Cardiac fibroblast (primary cell): ENCODE measurements at regions not wholly inside any gene's neighbourhood (a gene's known extent, or its start where the extent isn't known, plus 50 kb on each side); places are given as distances from the start of the nearest gene placed in this dataset.

Experiments
- DNase-seq, 2 donors: peaks; one replicate each; pipeline versions ENCODE4 v3.0.0 to v3.0.0-alpha.2; 2010; ENCODE audit warnings: low read depth in 2 of 2
- H3K4me3 ChIP-seq, 2 donors: replicated peaks in 1 of 2; 1 replicate in 1 of 2; 2 replicates in 1 of 2; pipeline ENCODE4 v1.5.1; 2011; ENCODE audit warnings: low read depth in 2 of 2, low read length in 2 of 2, mild to moderate bottlenecking in 2 of 2, moderate library complexity in 1 of 2
- TF ChIP-seq, protein P1 (sequence below): IDR thresholded peaks from one replicate; pipeline ENCODE4 v1.5.1; 2011; ENCODE audit warnings: low read depth, mild to moderate bottlenecking, low read length, inconsistent platforms

DNA sequence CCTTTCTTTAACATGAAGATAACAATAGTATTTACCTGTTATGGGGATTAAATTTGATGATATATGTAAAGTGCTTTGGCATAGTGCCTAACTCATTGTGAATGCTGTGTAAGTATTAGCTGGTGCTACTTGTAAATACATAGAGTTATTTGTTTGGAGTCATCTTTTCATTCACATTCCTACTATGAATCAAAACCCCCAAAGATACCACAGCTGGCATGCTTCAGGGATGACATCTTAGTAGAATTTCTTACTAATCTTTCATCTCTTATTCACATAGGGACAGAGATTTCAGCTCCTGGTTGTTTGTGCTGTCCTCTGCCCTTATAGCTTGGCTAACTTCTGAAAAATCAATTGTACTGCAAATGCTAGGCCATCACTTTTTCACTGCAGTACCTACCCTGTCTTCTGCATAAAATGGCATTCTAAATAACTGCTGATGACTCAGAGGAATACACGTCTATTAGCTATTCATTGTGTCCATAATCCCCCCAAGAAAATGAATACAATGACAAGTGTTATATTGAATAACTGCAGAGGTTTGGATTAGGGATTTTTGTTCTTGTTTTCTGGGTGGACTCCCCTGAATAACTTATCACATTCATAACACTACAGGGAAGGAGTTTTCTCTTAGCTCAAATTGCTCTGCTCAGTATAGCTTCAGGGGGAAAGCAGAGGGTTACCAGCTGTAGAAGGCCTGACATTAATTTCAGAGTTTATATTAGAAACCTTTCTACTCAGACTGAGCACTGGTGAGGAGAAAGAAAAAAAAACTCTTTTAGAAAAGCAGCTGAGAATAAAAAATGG lies 192.2 kb upstream of the C9orf72 start:
- no peak overlapping the region for H3K4me3 ChIP-seq
- peak in 1 of 2 donors; percentile 39 for DNase-seq
- TF ChIP-seq, protein P1, sequence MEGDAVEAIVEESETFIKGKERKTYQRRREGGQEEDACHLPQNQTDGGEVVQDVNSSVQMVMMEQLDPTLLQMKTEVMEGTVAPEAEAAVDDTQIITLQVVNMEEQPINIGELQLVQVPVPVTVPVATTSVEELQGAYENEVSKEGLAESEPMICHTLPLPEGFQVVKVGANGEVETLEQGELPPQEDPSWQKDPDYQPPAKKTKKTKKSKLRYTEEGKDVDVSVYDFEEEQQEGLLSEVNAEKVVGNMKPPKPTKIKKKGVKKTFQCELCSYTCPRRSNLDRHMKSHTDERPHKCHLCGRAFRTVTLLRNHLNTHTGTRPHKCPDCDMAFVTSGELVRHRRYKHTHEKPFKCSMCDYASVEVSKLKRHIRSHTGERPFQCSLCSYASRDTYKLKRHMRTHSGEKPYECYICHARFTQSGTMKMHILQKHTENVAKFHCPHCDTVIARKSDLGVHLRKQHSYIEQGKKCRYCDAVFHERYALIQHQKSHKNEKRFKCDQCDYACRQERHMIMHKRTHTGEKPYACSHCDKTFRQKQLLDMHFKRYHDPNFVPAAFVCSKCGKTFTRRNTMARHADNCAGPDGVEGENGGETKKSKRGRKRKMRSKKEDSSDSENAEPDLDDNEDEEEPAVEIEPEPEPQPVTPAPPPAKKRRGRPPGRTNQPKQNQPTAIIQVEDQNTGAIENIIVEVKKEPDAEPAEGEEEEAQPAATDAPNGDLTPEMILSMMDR, result no peak

DNA sequence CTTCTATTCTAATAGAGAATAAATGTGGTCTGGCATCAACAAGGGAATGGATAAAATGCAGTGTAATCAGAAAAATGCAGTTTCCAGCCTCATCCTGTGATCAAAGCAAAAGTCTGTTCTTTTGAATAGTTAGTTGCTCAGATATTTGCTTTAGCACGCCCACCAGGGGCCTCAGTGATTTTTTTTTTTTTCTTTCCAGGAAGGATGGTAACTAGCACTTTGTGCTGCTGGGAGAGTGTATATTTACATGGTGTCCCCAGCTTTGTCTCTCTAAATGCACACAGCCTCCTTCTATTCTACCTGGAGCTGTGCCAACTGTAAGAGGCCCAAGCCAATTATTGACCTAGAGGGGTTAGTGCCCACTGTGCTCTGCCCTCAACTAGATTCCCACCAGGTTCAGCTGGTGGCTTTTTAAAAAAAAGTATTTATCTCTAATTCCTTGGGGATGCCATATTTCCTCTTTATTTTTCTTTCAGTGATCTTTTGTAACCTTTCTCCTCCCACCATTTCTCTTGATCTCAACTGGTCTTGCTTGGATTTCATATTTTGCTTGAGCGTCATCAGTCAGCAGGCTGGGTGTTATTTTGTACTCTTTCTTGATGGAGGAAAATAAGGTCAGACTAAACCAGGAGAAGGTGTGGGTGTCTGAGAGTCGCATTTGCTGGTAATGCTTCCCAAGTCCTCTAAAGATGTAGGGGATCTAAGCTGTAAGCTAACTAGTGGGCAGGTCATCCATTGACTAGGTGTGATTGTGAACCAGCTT lies 193.0 kb upstream of the C9orf72 start:
- no peak for DNase-seq
- TF ChIP-seq, protein P1, result no peak
- H3K4me3 ChIP-seq, result no peak overlapping the region

GRCh38 chr9:27768781-27769180 lies 195.5 kb upstream of the C9orf72 start:
- TF ChIP-seq, protein P1, result no peak
- no peak overlapping the region for H3K4me3 ChIP-seq
- DNase-seq, result no peak

DNA sequence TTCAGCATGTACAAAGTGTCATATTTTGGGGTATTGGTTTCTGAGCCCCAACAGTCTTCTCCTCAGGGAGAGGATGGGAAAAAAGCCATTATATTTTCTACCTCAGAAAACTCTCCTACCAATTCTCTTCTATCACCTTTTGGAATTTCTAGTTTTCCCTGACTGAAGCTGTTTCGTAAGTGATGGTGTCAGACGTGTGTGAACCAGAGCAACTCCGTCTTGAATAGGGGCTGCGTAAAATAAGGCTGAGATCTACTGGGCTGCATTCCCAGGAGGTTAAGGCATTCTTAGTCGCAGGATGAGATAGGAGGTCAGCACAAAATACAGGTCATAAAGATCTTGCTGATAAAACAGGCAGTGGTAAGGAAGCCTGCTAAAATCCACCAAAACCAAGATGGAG lies 197.3 kb upstream of the C9orf72 start:
- no peak for DNase-seq
- TF ChIP-seq, protein P1, result no peak
- H3K4me3 ChIP-seq, result no peak overlapping the region

- peak; percentile 30 to 86 for DNase-seq
- TF ChIP-seq, protein P1, result no peak
Measured at GRCh38 chr9:27771803-27772545, 198.7 kb upstream of the C9orf72 start.

GRCh38 chr9:27784847-27785713 lies 211.8 kb upstream of the C9orf72 start:
- TF ChIP-seq, protein P1, result no peak
- peak in 1 of 2 donors; percentile 55 for DNase-seq
- no peak overlapping the region for H3K4me3 ChIP-seq

More at GRCh38 chr9:27771803-27772545, 198.7 kb upstream of the C9orf72 start:
- H3K4me3 ChIP-seq, result no peak overlapping the region
